Fibroblast of upper back skin (primary cell): ENCODE measurements at regions not wholly inside any gene's neighbourhood (a gene's known extent, or its start where the extent isn't known, plus 50 kb on each side); places are given as distances from the start of the nearest gene placed in this dataset.
"Not testable (repeated sequence)": the region's sequence is repeated elsewhere in the genome, so short reads cannot be mapped to it uniquely, and the experiment has no call there.

ENCODE experiments used
- DNase-seq: peaks from one replicate; pipeline ENCODE4 v3.0.0-alpha.2; 2013

DNA sequence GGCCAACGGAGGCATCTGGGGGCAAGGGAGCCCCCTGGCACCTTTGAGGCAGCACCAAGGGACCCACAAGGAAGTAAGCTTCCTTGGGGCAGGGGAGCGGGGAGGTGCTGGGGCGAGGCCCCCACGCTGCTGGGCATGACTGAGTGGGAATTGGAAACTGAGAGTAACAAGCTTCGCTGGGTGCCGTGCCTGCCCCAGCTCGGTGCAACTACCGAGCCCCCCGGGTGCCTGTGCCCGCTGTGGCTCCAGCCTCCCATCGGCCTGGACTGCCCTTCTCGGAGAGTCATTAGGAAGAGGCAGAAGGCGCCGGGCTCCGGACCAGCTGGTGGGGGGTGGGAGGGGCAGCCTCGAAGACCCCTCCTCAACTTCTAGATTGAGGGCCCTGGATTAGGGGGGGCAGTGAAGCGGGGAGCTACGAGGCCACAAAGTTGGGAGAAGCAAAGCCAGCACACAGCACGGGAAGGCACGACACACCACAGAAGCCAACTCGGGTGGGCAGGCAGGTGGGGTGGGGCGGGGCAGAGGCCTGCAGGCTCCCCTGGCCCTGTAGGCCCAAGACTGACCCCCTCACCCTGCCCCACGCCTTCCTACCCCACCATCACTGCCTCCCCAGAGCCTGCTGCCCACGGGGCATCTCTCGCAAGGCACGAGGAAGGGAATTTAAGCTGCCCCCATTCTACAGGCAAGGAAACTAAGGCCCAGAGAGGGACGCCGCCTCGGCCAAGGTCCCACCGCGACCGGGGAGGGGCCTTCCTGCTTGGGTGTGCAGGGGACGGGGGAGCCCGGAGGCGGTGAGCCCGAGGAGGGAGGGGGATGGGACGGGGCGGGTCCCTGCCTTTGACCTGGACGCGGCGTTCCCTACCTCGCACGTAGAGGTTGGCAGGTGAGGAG is 83.2 kb downstream of the PTPRS start:
- no peak for DNase-seq

DNA sequence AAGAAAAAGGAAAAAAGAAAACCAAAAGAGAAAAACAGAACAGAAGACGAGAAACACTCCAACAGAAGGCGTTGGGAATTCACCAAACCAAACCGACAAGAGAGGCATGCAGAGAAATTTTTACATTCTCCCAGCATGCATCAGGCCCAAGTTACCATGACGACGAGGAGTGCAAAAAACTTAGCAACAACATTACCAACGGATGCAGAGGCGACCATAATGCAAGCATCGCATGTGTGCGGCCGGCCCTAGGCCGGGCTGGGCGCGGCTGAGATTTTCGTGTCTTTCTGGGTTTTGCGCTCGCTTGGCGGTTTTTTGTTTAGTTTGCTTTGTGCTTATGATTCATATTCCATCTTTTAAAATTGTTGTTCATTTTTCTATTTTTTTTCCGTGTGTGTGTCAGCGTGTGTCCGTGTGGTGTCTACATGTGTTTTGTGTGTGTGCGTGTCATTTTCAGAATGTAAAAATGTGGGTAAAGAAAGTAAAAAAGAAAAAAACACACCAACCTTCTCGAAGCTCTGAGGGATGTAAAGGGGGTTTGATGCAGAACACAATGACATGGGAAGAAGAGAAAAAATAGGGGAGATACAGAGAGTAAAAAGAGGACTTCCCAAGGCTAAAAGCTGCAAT is 84.9 kb downstream of the PTPRS start:
- DNase-seq: no peak

DNA sequence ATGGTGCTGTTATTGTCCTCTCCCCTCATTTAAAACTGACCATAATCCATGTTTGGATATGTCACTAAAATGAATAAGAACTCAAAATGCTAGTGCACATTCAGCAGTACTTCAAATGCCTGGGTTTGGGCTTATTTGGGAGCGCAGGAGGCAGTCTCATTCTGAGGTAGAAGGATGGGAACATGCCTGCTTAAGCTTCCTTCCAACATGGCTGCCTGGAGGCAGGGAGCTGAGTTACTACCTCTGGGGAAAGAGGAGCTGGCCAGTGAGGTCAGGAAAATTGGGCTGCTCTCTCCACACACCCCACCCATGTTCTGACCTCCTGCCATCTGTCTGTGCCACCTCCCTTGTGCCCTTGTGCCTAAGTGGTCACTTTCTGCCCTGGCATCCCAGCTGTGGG is 85.7 kb downstream of the PTPRS start:
- DNase-seq: no peak

DNA sequence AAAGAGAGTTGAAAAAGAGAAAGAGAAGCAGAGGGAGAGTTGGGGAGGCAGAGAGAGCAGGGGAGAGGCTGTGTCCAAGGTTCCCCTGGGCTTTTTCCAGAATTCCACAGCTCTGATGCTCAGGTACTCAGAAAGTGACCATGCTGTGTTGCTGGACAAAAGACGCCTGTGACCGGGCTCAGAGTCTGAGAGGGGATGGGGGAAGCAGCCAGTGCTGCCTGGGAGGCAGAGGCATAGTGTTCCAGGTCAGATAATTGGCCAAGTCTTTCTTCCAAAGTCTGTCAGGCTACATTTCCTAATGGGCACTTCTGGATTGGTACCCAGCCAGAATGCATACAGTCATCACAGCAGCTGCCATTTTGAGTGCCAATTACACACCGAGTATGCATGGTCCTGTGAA is 86.1 kb downstream of the PTPRS start:
- DNase-seq: no peak

DNA sequence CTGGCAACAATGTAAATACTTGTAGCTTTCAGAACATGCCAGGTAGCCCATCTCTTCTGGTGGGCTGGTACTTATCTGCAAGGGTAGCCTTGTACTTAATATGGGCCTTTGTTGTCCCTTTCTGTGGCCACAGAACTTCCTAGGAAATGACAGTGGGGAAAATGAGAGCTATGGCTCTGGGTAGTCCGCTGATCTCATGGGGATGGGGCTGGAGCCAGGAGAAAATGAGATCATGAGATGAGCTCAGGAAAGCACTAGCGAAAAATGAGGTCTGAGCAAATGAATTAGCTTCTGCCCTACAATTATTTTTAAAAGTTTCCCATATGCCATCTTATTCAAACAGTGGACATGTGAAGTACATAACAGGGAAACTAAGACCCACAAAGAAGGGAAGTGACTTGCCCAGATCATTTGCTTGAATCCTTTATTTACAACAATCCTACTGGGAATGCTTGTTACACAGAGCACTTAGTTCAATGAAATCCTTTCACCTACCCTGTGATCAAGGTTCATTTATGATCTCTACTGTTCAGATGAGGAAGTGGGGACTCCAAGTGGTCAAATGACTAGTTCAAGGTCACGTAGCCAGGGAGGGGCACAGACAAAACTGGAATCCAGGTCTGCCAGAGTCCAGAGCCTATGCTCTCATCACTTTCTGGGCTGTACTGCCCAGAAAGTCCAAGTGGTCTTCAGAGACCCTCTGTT is 87.1 kb downstream of the PTPRS start:
- peak; percentile 14 for DNase-seq

DNA sequence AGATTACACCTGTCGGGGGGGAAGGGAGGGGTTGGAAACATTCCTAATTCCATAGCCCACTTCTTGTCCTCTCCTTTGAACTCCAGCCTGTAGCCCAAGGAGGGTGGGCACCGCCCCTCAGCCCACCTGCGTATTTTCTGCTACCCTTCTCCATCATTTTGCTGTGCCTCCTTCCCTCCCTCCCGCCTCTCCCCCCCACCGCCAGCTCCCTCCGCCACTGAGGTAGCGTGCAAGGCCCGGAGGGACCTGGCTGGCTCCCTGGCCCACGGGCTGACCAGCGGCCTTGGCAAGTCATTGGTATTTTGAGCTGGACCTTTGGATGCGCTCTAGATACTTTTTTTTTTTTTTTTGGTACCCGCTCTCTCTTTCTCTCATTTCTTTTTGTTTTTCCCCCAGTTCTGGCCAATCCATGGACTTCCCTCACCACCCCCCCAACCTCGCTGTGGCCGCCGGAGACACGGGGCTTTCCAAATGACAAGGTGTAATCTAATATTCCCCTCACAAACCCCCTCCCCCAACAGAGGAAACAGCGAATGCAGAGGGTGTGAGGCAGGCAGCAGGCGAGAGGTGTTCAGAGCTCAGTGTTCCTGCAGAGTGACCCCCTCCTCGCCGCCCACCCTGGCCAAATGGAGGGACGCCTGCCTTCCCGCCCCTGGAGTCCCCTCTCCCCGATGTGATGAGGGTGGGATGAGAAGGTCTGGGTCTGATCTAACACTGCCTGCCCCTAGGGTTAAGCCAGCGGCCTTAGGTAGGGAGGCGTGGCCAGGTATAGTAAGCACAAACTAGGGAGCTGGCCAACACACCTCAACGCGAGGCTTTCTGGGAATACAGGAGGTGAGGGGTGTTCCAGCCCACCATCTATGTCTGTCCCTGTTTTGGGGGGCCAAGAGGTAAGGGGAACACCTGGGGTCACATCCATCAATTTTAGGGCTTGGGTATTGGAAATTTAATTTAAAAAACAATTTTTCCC is 89.2 kb downstream of the PTPRS start:
- no peak for DNase-seq

DNA sequence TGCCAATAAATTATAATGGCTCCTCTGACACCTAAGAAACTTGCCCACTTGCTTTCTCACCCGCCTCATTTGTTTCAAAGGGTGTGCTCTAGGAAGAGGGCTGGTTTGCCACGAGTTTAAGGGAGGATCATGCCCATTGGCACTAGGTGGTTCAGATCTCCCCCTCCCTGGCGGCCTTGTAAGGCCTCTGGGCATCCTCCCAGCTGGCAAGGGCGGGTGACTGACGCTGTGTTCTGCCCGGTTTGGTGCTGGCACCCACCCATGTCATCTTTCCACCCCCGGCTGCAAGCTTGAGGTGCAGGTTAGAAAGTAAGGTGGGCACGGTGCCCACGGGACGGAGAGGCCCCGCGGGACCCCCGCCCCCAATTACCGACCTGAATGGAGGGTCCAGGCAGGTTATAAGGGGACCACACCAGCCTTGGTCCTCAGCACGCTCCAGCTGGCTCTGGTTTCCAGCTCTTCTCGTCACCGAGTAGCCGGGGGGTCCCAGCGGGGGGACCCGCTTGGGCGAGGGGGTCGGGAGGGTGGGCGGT is 90.4 kb downstream of the PTPRS start:
- DNase-seq: no peak

DNA sequence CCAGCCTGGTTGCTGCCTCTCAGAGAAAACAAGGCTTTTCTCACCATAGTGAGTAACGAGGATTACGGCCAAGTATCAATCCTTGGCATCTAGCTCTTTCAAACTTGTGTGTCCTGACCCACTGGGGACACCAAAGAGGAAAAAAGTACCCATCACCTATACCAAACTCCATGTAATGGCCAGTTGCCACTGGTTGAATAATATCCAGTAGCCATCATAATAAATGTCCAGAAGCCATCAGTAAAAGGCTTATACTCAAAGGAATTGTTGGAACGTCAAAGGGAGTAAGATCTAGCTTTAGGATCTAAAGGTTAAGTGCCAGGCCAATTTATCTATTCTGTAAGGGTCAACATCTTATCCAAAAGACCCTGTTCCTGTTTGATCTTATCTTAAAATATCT is 91.1 kb downstream of the PTPRS start:
- no peak for DNase-seq

DNA sequence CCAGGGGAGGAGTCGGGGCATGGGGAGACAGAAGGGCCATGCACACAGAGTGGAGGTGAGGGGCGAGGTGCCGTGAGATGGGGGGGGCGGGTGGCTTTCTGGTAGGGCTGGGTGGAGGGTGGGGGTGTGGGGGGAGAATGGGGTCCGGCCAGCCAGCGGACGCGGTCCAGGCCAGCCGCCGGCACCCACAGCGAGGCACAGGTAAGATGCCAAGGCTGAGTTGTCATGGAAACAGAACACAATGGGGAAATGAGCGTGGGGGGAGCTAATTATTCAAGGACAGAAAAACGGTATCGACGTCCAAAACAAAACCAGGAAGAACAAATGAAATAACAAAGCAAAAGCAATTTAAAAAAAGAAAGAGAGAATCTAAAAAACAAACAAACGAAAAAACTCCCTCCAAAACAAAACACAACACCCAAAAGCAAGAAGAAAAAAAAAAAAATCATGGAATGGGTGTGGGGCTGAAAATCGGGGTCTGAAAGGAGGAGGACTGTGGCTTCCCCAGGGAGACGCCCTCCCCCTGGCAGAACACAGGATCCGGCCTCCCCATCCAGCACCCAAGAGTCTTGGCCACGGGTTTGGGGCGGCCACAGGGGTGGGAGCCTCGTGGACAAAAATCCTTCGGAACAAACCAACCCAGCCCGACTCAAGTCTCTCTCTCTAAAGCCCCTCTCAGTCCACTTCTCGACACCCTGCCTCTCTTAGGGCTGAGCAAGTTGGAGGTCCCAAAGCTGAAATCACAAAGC is 92.5 kb downstream of the PTPRS start:
- DNase-seq: no peak

DNA sequence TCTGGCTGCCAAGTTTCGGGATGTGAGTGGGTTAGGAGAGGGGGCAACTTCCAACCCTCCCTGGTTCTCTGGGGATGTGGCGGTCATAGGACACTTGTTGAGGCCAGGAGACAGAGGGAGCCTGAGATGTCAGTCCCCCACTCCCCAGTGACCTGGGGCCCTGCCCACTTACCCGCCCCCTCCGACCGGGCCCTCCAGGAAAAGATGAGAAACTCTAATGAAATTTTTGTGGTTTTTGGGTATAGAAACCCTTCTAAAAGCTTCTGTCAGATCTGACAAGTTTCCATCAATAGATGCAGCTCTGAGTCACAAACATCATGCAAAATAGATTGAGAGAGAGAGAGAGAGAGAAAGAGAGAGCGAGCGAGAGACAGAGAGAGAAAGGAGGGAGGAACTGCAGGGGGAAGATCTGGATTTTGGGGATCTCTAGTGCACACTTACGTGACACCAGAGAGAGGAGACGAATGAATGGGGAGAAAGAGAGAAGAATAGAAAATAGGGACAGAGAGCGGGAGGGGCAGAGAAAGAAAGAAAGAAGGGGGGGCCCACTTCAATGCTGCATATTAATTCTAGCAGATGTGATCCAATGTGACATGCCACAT is 94.0 kb downstream of the PTPRS start:
- no peak for DNase-seq

DNA sequence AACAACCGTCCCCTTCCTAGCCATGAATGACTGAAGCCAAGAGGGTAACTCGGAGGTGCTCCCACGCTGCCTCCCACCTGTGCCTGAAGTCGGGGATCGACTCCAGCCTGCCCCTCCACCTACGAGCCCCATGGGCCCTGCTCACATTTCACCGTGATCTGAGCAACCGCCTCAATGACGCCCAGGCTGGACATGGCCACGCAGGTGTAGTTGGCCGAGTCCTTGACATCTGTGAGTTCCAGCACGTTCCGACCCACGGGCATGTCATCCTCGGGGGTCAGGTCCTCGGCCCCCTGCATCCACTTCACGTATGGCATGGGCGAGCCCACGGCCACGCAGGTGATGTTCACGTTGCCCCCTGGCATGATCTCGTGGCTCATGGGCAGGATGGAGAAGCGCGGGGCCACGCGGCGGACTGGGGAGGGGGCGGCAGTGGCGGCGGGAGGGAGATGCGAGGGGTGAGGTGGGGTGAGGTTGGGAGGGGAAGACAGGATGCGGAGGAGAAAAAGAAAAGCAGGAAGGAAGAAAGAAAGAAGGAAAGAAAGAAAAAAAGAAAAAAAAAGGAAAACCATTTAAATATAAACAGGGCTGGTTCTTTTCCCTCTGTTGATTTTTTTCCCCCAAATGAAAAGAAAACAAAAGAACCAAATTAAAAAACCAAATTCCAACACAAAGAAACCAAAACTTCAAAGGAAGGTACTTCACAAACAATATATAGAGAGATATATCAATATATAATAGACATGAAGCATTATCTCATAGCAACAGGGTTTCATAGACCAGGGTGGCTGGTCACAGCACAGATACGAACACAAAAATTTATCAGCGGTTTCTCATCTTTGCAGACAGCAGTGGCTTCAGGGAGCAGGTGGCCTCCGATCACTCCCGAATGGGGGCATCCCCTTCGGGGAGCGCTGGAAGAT is 94.7 kb downstream of the PTPRS start:
- no peak for DNase-seq

DNA sequence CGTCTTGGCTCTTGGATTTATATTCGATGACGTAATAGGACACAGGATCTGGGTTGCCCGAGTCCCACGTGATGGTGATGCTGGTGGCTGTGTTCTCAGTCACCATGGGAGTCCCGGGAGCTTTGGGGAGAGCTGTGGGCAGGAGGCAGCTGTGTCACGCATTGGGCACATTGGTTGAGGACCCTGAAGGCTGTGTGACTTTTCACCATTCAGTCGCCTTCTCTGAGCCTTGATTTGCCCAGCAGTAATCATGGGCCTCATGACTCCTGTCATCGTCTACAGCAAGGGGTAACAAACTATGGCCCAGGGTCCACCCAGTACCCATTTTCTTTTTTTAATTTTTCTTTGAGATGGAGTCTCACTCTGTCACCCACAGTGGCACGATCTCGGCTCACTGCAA is 96.3 kb downstream of the PTPRS start:
- DNase-seq: no peak

DNA sequence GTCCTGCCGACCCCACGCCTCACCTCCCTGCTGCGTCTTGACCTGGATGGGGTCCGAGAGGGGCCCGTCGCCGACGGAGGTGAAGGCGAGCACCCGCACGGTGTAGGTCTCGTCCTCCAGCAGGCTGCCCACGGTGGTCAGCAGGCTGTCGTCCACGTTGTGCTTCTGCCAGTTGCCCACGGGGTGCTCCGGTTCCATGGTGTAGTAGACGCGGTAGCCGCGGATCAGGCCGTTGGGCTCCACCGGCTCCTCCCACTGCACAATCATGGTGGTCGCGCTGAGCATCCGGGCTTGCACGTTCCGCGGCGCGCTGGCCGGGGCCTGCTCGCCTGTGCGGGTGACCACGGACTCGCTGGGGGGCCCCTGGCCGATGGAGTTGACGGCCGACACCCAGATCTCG is 96.7 kb downstream of the PTPRS start:
- no peak for DNase-seq

DNA sequence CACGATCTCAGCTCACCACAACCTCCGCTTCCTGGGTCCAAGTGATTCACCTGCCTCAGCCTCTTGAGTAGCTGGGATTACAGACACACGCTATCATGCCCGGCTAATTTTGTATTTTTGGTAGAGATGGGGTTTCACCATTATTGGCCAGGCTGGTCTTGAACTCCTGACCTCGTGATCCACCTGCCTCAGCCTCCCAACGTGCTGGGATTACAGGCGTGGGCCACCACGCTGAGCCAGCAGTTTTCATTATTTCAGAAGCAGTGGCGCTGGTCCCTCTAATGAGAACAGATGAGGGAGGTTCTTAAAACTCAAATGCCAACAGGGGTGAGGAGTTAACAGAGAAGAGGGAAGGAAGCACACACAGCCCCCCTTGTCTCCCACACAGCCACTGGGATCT is 98.7 kb downstream of the PTPRS start:
- not testable (repeated sequence) for DNase-seq

DNA sequence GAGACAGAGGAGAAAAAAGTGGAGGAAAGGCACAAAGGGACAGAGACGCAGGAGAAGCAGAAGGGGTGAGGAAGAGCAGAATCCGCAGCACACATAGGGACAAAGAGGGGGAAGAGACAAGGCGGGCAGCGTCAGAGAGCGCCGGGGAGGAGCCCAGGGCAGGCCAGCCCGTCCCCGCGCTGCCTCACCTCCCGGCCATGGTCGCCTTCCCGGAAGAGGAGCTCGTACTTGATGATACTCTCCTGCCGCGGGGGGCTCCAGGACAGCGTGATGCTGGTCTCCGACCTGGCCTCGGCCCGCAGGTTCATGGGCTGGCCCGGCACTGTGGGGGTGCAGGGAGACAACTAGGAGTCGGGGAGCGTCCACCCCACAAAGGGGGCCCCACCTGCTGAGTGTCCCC is 100.6 kb downstream of the PTPRS start:
- no peak for DNase-seq

DNA sequence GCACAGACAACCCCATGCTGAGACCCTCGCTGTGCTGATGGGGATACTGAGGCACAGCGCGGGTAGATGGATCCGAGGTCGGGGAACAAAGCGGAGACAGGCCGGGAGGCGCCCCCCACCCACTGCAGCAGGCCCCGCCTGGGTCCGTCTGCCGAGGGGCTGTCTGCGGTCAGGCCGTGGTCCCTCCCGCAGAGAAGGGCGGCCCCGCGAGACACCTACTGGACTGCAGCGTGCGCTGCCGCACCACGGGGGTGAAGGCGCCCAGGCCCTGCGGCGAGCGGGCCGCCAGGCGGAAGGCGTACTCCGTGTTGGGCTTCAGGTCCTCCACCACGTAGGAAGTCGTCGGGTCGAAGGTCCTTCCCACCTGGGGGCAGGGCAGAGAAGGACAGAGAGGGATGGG is 101.9 kb downstream of the PTPRS start:
- DNase-seq: no peak

DNA sequence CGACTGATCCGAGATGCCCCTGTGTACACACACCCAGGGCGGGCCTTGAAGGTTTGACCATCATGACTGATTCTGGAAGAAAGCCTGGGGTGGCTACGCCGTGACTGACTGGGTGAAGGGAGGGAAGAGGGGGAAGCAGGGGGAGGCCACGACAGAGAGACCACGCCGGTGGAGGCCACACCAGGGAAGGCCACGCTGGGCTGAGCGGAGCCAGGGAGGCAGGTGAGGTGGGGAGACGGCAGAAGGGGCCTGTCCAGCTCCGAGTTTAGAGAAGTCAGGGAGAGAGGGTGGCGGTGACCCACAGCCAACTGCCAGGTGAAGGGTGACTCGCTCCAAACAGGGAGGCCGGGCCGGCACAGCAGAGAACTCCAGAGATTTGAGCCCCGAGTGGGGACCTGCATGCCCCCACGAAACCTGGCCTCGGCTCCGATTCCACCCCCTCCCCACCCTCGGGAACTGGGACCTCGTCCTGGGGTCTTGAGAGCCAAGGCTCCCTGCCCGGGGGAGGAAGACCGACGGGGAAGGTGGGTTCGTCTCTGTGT is 102.6 kb downstream of the PTPRS start:
- no peak for DNase-seq

DNA sequence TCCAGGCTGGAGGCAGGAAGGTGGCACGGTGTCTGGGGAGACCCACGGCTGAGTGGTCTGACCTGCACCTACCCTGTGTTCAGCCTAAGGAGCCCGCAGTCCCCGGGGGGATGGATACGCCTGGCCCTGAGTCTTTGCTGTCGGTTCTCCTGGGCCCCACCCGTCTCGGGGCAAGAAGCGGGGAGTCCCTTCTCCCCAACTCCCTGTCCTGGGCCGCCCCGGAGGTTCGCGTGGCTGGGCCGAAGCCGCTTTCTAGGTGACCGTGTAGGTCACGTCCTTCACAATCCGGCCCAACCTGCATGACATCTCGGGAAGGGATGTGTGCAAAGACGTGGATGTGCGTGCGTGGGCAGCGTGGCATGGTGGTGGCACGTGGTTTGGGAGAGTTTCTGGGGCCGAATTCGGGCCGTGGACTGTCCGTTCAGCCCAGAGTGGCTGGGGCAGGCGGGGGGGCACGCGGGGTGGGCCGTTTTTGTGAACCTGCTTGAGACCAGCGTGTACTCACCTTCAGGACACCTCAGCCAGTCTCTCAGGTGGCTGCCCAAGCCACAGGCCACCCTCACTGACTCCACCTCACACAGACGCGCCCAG is 103.3 kb downstream of the PTPRS start:
- no peak for DNase-seq

DNA sequence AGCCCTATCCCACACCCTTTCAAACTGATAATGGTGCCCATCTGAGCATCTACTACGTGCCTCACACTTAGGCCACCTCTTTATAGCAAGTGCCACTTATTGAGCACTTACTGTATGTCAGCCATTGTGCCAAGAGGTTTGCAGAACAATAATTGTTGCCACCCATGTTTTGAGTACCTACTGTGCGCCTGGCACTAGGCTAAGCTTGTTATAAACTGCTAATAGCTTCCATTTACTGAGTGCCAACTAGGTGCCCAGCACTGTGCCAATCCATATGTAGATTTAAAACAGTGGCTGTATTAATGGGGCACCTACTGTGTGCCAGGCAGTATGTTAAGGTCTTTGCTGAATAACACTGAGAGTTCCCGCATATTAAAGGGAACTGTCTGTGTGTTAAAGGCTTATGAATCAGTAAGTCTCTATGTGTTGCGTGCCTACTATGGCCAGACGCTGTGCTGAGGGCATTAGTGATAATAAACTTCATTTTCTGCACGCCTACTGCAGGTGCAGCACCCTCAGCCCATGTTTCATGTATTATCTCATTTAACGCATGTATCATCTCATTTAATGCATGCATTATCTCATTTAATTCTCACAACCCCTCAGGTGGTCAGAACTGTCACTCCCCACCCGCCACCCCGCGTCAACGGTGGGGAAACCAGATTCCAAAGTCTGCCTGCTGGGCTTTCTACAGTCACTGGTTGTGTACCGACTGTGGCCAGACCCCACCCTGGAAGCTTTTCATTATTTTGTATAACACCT is 105.0 kb downstream of the PTPRS start:
- DNase-seq: no peak
